ENCODE measurements at regions not wholly inside any gene's neighbourhood (a gene's known extent, or its start where the extent isn't known, plus 50 kb on each side); places are given as distances from the start of the nearest gene placed in this dataset.
A peak's percentile ranks its signal among the peaks of the same experiment; 100 is the strongest.

DNA sequence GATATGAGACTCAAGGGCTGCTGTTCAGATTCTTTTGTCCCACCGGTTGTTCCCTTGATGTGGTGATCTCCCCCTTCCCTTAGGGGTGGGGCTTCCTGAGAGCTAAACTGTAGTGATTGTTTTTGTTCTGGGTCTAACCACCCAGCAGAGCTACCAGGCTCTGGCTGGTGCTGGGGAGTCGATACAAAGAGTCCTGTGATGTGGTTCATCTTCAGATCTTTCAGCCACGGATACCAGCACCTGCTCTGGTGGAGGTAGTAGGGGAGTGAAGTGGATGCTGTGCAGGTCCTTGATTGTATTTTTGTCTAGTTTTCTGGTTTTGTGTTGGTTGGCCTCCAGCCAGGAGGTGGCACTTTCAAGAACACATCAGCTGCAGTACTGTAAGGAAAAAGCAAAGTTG lies 801.6 kb downstream of the EPHA7 start:
- no peaks in the 10 kb centered on the region for H3K23me2 ChIP-seq (ENCODE audit: insufficient read length, low read depth, low read length, poor library complexity, severe bottlenecking)
- no peak overlapping the region for H4K91ac ChIP-seq (ENCODE audit: insufficient read length, low read depth, low read length)
- TF ChIP-seq, protein P1, sequence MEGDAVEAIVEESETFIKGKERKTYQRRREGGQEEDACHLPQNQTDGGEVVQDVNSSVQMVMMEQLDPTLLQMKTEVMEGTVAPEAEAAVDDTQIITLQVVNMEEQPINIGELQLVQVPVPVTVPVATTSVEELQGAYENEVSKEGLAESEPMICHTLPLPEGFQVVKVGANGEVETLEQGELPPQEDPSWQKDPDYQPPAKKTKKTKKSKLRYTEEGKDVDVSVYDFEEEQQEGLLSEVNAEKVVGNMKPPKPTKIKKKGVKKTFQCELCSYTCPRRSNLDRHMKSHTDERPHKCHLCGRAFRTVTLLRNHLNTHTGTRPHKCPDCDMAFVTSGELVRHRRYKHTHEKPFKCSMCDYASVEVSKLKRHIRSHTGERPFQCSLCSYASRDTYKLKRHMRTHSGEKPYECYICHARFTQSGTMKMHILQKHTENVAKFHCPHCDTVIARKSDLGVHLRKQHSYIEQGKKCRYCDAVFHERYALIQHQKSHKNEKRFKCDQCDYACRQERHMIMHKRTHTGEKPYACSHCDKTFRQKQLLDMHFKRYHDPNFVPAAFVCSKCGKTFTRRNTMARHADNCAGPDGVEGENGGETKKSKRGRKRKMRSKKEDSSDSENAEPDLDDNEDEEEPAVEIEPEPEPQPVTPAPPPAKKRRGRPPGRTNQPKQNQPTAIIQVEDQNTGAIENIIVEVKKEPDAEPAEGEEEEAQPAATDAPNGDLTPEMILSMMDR (conservative IDR thresholded peaks at IDR 0.05), result no peak
- no peak overlapping the region for H4K8ac ChIP-seq (replicated peaks; ENCODE audit: insufficient read length, low read depth, low read length)
- no peak overlapping the region for H3K4ac ChIP-seq (ENCODE audit: low read depth, low read length)
- no peak overlapping the region for H3T11ph ChIP-seq (ENCODE audit: low read length)
- no peak overlapping the region for H3K56ac ChIP-seq (ENCODE audit: insufficient read length, low read depth, low read length)
- H3K79me1 ChIP-seq (ENCODE audit: insufficient read depth, low read depth, low read length, poor library complexity, severe bottlenecking), result no peaks in the 10 kb centered on the region
- Mint-ChIP-seq H3K4me1 (no peaks in the 10 kb centered on the region), H3K4me3 (no peak overlapping the region), H3K27me3 (ENCODE audit: low read depth) (no peaks in the 10 kb centered on the region), H3K9me3 (peaks cover 3 to 8% of the 10 kb centered on the region in 2 experiments; a peak in 2 of 5 replicates), H3K27ac (no peak overlapping the region), H3K36me3 (ENCODE audit: insufficient read depth in 1 of 3, low read depth in 3 of 3) (0 out of 7 replicates have a peak, but pooled peaks cover 0 to 4% (median 0%) of the 10 kb centered on the region in 3 experiments)
- H2BK12ac ChIP-seq (ENCODE audit: insufficient read length, low read depth, low read length), result no peak overlapping the region
- no peak overlapping the region for H2BK15ac ChIP-seq (ENCODE audit: low read depth, low read length)
- H2BK5ac ChIP-seq (ENCODE audit: insufficient read length, low read length), result no peak overlapping the region
- H3K4me2 ChIP-seq (ENCODE audit: insufficient read depth, insufficient read length, low read length), result no peak overlapping the region
- 0 out of 2 replicates have a peak overlapping the region, but pooled peaks have one; percentile 22 for H3K14ac ChIP-seq (ENCODE audit: insufficient read depth, low read length)
- no peak overlapping the region for H3K18ac ChIP-seq (ENCODE audit: insufficient read length, low read depth, low read length)
- H3K4me1 ChIP-seq (ENCODE audit: insufficient read depth, low read length), result no peaks in the 10 kb centered on the region
- no peaks in the 10 kb centered on the region for H3K9me3 ChIP-seq (ENCODE audit: control insufficient read depth, low read depth, low read length)
- no peaks in the 10 kb centered on the region for H4K20me1 ChIP-seq (ENCODE audit: control insufficient read depth, insufficient read depth, insufficient read length)
- H3K23ac ChIP-seq (ENCODE audit: insufficient read length, low read depth, low read length), result no peak overlapping the region
- no CpG with 5 or more reads among the region's 3 CpGs for WGBS (ENCODE audit: extremely low coverage, insufficient read length, low lambda C conversion rate)
- no peak overlapping the region for H2AFZ ChIP-seq (ENCODE audit: low read length)
- no peak overlapping the region for H3K27ac ChIP-seq (ENCODE audit: insufficient read length, low read depth, low read length)
- no peak overlapping the region for H3K9ac ChIP-seq (ENCODE audit: extremely low read depth, insufficient read length, low read length)
- no peaks in the 10 kb centered on the region for H3K27me3 ChIP-seq (ENCODE audit: insufficient read depth, low read length)
- no peak overlapping the region for H4K5ac ChIP-seq (ENCODE audit: insufficient read length, low read depth, low read length)
- no peaks in the 10 kb centered on the region for H3K79me2 ChIP-seq (ENCODE audit: insufficient read depth, low read length)
- H2BK20ac ChIP-seq (ENCODE audit: low read depth, low read length, poor library complexity, severe bottlenecking), result no peak overlapping the region
- no peak overlapping the region for H2BK120ac ChIP-seq (ENCODE audit: low read depth, low read length, poor library complexity, severe bottlenecking)
- DNase-seq, result no peak
- H2AK5ac ChIP-seq (ENCODE audit: insufficient read length, low read length), result no peak overlapping the region

All from H9 (cell line).